ENCODE measurements at regions not wholly inside any gene's neighbourhood (a gene's known extent, or its start where the extent isn't known, plus 50 kb on each side); places are given as distances from the start of the nearest gene placed in this dataset.

GRCh38 chr2:239801404-239802184, 223.5 kb downstream of the NDUFA10 start:
- TF ChIP-seq CREB1 (IDR thresholded peaks at IDR 0.05; ENCODE audit: low read depth) (no peak), WRNIP1 (IDR thresholded peaks at IDR 0.05; ENCODE audit: borderline replicate concordance, low read depth, low read length) (no peak), RFX5 (IDR thresholded peaks at IDR 0.05; ENCODE audit: low read depth, low read length) (no peak), TAF1 (IDR thresholded peaks at IDR 0.05; ENCODE audit: borderline replicate concordance, low read depth, low read length) (no peak), ZBED1 (IDR thresholded peaks at IDR 0.05; ENCODE audit: borderline replicate concordance) (no peak), TBL1XR1 (IDR thresholded peaks at IDR 0.05; ENCODE audit: low read depth, low read length) (no peak)
- TF ChIP-seq, protein P1, sequence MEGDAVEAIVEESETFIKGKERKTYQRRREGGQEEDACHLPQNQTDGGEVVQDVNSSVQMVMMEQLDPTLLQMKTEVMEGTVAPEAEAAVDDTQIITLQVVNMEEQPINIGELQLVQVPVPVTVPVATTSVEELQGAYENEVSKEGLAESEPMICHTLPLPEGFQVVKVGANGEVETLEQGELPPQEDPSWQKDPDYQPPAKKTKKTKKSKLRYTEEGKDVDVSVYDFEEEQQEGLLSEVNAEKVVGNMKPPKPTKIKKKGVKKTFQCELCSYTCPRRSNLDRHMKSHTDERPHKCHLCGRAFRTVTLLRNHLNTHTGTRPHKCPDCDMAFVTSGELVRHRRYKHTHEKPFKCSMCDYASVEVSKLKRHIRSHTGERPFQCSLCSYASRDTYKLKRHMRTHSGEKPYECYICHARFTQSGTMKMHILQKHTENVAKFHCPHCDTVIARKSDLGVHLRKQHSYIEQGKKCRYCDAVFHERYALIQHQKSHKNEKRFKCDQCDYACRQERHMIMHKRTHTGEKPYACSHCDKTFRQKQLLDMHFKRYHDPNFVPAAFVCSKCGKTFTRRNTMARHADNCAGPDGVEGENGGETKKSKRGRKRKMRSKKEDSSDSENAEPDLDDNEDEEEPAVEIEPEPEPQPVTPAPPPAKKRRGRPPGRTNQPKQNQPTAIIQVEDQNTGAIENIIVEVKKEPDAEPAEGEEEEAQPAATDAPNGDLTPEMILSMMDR (IDR thresholded peaks at IDR 0.05 in 2 of 3, conservative IDR thresholded peaks at IDR 0.05 in 1 of 3; ENCODE audit: control insufficient read depth in 2 of 3, extremely low read depth in 1 of 3, insufficient read depth in 1 of 3, low read depth in 3 of 3, low read length in 3 of 3), result no peak

Data from GM12878 (cell line).